Activated CD4-positive, alpha-beta T cell treated with anti-CD3 and anti-CD28 coated beads for 48 hours (primary cell): ENCODE measurements at regions not wholly inside any gene's neighbourhood (a gene's known extent, or its start where the extent isn't known, plus 50 kb on each side); places are given as distances from the start of the nearest gene placed in this dataset.

ENCODE experiments used
- DNase-seq: peaks from one replicate; pipeline ENCODE4 v3.0.0-alpha.2; 2020

- DNase-seq, result no peak
Observed at GRCh38 chr14:82490397-82490796, 956.7 kb upstream of the SEL1L start.

DNA sequence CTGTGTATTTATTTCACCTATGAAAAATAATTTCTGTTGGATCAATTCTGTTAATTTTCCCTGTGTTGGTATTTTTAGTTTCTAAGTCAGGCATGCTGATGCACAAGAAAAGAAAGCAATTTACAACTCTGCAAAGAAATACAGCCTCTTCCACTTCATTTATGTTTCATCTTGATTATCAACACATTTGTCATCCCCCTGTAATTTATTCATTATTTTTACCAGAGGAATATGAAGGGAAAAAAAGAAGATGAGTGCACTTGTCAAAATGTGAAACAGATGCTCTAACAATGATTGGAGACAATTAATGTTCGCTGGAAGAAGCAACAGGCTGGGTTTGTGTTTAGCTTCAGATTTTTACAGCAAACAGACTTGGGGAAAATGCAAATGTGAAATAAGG, 958.5 kb upstream of the SEL1L start:
- DNase-seq, result no peak

DNA sequence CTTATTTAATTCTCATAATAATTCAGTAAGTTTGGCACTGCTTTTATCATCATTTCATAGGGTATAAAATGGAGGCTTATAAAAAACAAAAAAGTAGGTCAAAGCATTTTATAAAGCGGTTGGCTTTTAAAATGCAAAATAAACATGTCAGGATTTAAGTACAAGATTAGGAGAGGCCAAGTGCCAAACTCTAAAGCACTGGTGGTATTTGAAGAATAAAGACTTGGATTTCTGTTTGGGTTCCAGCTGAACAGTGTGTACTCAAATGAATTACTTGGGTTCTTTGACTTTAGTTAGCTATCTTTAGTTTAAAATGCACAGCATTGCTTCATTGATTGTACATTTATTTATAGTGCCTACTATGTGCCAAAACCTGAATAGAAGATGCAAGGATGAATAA, 966.6 kb upstream of the SEL1L start:
- DNase-seq, result no peak

DNA sequence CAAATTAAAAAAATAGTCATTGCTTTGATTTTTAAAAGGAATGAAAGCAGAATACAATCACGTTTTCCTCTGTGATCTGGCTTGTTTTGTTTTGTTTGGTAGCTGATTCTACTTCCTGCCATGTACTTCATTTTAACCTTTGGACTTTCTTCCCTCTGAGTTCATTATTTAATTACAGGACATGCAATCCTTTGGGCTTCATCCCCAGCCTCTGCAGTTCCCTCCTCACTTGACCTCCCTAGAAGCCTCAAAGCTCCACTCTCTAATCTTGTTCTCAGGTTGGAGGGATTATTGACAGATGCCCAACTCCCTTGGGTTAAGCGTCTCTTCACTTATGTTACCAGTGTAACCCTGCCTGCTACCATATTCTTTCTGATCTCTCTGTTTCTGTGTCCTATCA, 967.9 kb upstream of the SEL1L start:
- no peak for DNase-seq

DNA sequence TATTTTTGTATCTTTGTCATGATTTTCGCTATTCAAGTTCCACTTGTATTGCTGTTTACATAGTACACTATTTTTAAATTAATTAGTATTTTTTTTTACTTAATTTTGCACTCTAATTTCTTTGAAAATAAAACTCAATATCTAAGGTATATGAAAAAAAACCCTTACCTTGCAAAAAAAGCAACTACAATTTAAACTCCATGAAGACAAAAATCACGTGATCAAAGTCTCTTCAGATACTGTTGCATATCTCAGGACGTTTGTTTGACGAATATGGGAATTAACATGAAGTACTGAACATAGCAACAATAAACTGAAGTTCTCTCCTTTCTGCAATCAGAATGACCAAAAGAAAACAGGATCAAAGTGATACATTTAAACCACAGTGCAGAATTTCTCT, 968.4 kb upstream of the SEL1L start:
- no peak for DNase-seq

DNA sequence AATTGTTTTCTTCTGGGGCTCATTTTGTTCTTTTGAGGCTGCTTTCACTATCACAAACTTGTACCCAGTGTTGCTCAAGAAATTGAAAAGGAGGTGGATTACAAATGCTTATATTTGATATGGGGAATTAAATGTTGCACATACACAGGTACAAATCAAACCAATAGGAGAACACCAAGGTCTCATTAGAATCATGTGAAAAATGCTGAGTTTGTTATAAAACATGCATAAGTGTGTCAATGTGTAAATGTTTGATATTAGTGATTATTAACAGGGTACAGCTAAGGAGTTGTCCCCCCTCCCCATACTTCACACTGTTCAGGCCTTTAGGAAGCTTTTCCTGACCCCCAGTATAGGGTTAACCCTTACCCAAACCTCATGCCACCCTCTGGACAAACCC, 971.2 kb upstream of the SEL1L start:
- DNase-seq, result no peak

DNA sequence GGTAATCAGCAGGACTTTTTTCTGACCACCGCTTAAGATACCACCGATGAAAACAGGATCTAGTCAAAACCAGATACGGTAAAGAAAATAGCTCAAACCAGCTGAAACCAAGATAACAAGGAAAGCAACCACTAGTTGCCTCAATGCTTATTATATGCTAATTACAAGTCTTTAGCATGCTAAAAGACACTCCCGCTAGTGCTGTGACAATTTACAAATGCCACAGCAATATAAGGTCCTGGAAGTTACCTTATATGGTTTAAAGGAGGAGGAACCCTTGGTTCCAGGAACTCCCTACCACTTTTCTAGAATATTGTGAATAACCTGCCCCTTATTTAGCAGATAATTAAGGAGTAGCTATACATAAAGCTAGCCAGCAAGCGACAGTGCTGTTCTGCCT, 976.4 kb upstream of the SEL1L start:
- DNase-seq, result no peak

DNA sequence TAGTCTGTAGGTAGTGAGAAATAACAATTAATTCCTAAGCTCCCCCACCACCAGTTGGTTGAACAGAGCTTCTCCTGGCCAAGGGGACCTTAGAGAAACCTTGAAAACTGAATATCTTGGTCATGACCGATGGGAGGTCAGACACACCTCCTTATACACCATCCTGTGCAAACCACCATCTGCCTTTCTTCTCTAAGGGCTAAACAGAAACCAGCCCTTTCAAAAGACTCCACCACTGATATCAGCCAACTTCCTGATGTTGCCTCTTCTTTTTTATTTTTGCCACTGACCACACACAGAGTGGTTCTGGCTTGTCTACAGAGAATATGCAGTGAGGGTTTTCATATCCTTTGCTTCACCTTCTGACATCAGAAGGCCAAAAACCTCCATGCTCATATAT, 977.7 kb upstream of the SEL1L start:
- DNase-seq, result no peak

DNA sequence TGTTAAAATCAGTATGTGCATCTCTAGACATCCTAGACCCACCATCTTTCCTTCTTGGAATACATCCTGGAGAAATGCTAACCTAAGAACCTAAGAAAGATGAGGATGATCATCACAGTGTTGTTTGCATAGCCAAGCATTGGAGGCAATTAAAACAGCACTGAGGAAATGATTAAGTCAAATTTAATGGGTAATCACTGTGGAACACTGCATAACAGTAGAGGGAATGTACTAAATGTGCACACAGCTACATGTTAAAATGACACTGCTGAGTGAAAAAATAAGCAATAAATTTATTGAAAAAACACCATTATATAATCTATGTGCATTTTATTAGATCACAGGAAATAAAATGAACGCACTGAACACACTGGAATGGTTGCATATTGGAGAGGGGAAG, 987.1 kb upstream of the SEL1L start:
- DNase-seq, result no peak

DNA sequence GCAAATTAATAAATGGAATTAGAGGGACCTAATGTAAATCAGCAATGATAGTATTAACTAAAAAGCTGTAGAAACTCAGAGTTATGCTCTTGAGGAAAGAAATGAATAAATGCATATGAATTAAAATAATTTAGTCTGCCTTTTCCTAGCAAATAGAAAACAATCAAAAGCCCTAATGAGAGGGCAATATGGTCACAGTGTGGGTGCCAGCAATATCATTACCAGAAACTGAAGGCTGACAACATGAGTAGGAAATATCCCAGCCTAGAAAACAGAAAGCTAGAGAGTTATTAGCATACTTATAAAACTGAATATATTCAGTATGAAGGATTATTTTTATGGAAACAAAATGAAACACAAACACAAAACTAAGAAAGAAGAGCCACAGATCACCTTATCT, 987.5 kb upstream of the SEL1L start:
- DNase-seq, result no peak

DNA sequence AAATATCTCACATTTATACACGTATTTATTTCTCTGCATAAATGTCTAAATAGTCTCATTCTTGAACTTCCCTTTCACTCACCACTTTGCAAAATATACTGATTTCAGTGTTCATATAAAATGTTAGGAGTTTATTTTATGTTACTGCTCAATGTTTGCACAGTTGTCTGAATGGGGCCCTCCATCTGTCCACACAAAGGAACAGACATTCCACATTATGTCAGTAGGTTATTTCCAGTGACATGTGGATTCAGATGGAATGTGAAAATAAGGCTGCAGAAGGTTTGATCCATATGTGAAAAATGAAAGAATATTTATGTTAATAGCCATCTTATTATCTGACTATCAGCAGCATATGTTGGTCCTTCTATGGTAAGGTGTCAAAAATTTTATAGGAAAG, 994.4 kb upstream of the SEL1L start:
- no peak for DNase-seq

GRCh38 chr14:82533351-82533750, 999.7 kb upstream of the SEL1L start:
- DNase-seq, result no peak

DNA sequence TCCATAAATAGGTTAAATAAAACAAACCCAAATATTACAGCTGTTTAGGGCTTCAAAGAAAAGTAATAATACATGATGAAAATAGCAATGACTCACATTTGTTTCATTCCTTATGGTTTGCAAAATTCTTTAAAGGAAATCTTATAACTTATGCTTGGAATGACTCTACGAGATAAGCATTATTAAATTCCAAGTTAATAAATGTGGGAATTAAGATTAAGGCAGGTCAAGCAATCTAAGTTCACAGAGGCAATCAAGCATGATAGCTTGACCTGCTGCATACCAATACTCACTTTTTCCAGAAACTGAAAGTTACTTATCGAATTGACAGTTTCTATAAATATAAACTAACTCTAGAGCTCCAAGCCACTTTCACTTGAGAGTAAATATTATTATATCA, 1002.9 kb upstream of the SEL1L start:
- no peak for DNase-seq

DNA sequence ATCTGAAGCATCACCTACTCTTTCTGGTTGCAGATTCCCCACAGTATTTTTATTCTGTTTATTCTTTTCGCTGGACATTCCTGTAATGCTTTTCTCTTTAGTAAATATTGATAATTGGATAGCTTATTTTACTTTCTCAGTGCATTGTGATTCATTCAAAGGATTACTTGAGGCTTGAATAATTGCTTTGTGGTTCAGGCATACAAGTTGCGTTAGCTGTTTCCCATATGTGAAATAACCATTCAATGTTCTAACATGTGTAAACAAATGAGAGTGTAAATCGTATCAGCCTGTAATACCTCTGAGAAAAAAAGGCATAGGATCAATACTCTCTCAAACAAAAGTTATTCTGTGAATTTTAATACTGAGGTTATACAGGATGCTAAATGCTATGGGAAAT, 1004.2 kb upstream of the SEL1L start:
- no peak for DNase-seq

DNA sequence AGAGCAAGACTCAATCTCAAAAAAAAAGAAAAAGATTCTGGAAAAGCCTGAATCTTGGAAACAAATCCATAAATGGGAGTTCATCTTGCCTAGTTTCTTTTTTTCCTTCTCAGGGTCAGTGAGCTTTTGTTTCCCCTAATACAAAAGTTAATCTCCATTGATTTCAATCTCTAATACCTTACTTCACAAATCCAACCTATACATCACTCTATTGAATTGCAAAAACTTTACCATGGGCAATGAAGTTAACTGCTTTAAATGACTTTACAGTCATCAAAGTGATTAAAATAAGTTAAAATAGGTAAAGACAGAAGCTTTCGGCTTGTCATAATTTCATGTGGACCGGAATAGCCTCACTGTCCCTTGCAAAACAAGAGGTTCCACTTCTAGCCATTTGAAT, 1012.7 kb upstream of the SEL1L start:
- no peak for DNase-seq

DNA sequence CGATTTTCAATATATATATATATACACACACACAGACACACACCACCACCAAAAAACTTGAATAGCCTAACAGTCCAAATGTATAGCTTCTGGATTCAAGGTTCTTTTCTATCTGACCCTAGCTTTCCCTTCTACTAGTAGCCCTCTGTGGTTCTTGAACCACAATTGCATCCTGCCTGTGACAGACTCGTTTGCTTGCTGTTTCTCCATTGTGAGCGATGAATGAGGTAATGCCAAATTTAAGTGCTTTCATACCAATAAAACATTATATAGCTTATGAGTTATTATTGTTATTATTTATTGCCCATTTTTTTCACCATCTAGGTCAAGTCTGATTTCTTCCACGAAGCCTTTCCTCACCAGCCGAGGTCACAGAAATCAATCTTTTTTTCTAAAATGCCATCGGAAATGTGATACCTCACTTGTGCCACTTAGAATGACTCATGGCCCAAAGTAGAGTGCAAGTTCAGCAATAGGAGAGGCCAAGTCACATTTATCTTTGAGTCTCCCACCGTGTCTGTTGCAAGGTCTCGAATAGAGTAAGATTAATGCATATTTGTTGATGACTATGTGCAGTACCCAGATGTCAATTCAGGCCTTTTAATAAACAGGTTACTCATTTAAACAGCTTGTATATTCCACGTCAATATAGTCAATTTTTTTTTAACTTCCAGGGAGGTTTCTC, 1015.8 kb upstream of the SEL1L start:
- no peak for DNase-seq

GRCh38 chr14:82562881-82563280, 1029.2 kb upstream of the SEL1L start:
- no peak for DNase-seq

DNA sequence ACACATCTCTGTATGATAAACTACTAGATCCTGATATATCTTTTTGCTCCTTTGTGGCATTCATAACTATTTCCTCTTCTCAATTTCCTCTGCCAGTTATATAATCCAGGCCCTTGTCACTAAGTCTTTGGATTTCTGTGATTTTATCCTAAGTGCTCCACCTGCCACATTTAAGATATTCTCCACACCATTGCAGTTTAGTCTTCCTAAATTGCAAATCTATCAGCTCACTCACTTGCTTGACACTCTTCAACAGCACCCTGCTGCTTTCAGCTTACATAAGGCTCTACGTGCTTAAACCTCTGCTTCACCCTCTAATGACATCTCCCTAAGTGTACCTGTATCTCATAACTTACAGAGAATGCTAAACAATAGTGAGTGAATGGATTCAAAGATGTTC, 1032.2 kb upstream of the SEL1L start:
- no peak for DNase-seq

DNA sequence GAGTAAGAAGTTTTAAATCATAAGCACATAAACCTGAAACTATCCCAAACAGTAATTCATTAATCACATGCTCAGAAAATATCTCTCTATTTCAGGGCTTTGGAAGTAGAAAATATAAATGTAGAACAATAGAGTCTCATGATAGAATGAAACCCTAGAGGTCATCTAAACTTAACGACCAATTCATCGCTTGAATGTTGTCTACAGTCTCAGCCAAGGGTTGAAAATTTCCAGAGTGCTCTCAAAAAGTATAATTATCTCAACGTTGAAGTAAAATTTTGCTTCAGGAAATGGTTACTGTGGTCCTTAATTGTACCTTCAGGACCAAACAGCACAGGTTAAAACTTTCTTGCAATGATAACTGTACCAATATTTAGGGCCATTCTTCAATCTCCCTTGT, 1053.6 kb upstream of the SEL1L start:
- no peak for DNase-seq

- DNase-seq, result no peak
Observed at GRCh38 chr14:82595466-82595865, 1061.8 kb upstream of the SEL1L start.

DNA sequence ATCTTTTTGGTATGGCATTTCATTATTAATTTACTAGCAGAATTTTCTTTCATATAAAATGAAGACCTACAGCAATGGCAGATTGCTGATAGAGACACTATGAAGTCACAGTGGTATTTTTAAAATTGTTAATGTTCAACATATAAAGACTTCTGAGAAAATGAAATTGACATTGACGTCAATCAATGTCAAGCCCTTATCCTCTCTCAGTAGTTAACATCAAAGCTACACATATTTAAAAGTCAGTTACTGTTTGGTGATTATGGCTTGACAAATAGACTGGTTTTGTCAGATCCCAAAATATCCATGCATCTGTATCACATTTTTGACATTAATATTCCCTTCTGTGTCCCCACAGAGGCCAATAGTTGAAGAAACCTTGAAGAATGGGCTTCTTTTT, 1069.1 kb upstream of the SEL1L start:
- DNase-seq, result no peak

- DNase-seq, result no peak
Observed at GRCh38 chr14:82604819-82605218, 1071.2 kb upstream of the SEL1L start.

DNA sequence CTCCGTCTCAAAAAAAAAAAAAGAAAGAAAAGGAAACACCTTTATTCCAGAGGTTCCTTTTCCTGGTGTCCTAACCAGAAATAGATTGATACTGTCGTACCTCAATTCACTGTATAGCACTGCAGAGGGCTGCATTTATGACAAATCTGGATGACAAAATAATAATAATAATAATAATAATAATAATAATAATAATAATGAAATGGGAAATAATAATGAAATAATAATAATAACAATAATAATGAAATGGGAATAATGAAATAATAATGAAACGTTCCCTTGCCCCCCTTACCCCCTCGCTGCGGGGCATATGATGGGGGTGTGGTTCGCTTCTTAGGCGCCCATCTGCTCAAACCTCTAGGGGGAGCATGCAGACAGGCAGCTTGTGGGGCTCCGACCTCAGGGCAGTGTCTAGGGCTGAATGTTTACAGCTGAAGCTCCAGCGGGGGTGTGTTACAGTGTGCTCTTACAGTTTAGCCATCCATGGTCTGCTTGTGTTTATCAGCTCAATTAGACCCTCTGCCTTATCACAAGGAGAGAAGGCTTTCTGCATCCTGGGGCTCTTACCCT, 1088.3 kb upstream of the SEL1L start:
- DNase-seq, result no peak

DNA sequence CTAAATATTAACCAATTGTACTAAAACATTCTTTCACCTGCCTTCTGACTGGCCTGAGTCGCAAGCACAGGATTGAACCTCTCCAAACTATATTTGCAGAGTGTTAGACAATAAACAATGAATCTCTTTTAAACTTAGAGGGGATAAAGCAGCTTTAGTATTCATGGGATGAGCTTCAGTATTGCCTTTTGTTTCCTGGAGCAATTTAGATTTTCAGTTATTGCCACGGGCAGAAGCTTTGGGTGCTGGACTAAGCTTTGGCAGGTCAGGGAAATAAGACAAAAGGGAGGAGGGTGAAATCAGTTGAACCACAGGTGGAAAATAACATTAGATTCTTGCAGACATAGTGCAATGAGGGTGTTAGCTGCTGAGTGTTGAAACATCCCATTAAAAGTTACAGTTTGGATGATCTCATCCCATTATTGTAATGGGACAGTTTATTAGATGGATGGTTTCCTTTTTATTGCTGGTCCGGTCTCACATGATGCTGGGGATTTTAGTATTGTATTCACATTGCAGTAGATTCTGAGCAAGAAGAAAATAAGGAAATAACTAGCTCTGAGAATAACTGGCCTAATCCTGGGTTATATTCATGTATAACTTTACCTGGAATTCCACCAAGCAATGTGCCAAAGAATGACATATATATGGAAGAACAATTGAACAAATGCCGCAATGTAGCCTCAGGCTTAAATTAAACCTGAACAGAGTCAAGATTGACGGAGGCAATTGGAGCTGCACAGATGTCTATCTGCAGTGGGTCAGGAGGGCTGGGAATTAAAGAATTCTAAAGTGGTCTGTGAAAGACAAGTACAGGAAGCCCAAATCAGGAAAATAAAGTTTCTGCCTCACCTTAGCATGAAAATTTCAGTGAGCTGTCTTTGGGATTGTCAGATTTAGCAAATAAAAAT, 1092.8 kb upstream of the SEL1L start:
- no peak for DNase-seq
